ENCODE measurements at regions not wholly inside any gene's neighbourhood (a gene's known extent, or its start where the extent isn't known, plus 50 kb on each side); places are given as distances from the start of the nearest gene placed in this dataset.
"Not testable (repeated sequence)": the region's sequence is repeated elsewhere in the genome, so short reads cannot be mapped to it uniquely, and the experiment has no call there.

- H3K27ac Mint-ChIP-seq, result no peak overlapping the region
- no peaks in the 10 kb centered on the region for H3K4me1 Mint-ChIP-seq
- H3K27me3 Mint-ChIP-seq, result peaks cover 7 to 21% of the 10 kb centered on the region in 2 donors
- H3K4me3 Mint-ChIP-seq, result no peak overlapping the region
- H3K9me3 Mint-ChIP-seq, result no peaks in the 10 kb centered on the region
- ATAC-seq (replicated peaks), result no peak
- DNase-seq, result no peak
- peaks cover 0 to 2% of the 10 kb centered on the region in 2 donors for H3K36me3 Mint-ChIP-seq
Measured at GRCh38 chr20:48124181-48124782, 339.0 kb upstream of the SULF2 start.

GRCh38 chr20:48120120-48120519 is 334.8 kb upstream of the SULF2 start:
- Mint-ChIP-seq H3K9me3 (peaks cover 0 to 4% of the 10 kb centered on the region in 2 donors), H3K4me1 (peaks cover 0 to 3% of the 10 kb centered on the region in 2 donors), H3K36me3 (peaks cover 0 to 2% of the 10 kb centered on the region in 2 donors), H3K4me3 (no peak overlapping the region), H3K27ac (no peak overlapping the region), H3K27me3 (peaks cover 17 to 25% of the 10 kb centered on the region in 2 donors)
- DNase-seq, result no peak
- ATAC-seq (replicated peaks), result no peak

- peaks cover 24 to 32% of the 10 kb centered on the region in 2 donors for H3K27me3 Mint-ChIP-seq
- not testable (repeated sequence) for H3K36me3 Mint-ChIP-seq; H3K9me3 Mint-ChIP-seq; H3K4me3 Mint-ChIP-seq; DNase-seq; ATAC-seq (replicated peaks); H3K4me1 Mint-ChIP-seq; H3K27ac Mint-ChIP-seq
Measured at GRCh38 chr20:48119389-48119788, 334.1 kb upstream of the SULF2 start.

DNA sequence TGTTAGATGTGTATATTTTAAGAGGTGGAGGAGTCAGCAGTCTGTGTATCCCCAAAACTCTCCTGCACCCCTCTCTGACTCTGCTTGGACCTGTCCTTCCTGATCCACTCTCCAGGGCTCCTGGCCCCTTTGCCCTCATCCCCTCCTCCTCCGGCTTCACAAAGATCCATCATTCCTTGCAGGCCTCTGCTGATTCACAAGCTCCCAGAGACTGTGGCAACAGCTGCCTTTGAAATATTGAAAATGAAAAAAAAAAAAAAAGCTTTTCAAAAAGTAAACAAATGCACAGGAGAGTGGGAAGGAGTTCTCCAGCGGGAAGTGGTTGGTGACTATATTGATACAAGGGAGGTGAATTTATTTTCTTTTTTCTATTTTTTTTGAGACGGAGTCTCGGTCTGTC is 330.2 kb upstream of the SULF2 start:
- Mint-ChIP-seq H3K27me3 (peaks cover 25 to 36% of the 10 kb centered on the region in 2 donors), H3K27ac (no peak overlapping the region), H3K4me1 (peaks cover 0 to 3% of the 10 kb centered on the region in 2 donors), H3K4me3 (no peak overlapping the region), H3K36me3 (no peaks in the 10 kb centered on the region), H3K9me3 (peaks cover 0 to 4% of the 10 kb centered on the region in 2 donors)
- DNase-seq (no peak), ATAC-seq (replicated peaks) (no peak)

GRCh38 chr20:48107560-48107959 is 322.3 kb upstream of the SULF2 start:
- Mint-ChIP-seq H3K4me1 (no peaks in the 10 kb centered on the region), H3K4me3 (no peak overlapping the region), H3K27ac (no peak overlapping the region), H3K36me3 (peaks cover 0 to 3% of the 10 kb centered on the region in 2 donors), H3K27me3 (peaks cover 19 to 33% of the 10 kb centered on the region in 2 donors), H3K9me3 (peaks cover 3% of the 10 kb centered on the region in 2 donors)
- DNase-seq (no peak), ATAC-seq (replicated peaks) (no peak)

GRCh38 chr20:48106428-48106827 is 321.1 kb upstream of the SULF2 start:
- Mint-ChIP-seq H3K9me3 (peaks cover 3% of the 10 kb centered on the region in 2 donors), H3K36me3 (peaks cover 0 to 3% of the 10 kb centered on the region in 2 donors), H3K27ac (no peak overlapping the region), H3K27me3 (peaks cover 14 to 27% of the 10 kb centered on the region in 2 donors), H3K4me1 (no peaks in the 10 kb centered on the region), H3K4me3 (no peak overlapping the region)
- ATAC-seq (replicated peaks) (no peak), DNase-seq (no peak)

DNA sequence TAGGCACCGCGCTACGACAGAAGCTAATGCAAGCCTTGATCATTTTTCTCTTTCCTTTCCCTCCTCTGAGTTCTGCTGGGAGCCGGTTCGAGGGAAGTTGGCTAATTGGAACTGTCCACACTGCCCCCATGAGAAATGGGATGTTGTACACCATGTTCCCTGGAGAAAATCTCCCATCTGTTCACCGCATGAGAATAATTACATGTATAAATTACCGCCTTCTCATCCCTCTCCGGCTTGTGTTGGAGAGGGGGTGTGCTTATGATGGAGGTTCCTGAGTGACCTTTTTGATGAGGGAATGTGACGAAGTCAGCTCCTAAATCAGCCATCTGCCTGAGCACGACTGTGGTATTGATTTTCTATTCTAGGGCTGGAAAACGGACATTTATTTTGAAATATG is 320.2 kb upstream of the SULF2 start:
- no peak for ATAC-seq (replicated peaks)

DNA sequence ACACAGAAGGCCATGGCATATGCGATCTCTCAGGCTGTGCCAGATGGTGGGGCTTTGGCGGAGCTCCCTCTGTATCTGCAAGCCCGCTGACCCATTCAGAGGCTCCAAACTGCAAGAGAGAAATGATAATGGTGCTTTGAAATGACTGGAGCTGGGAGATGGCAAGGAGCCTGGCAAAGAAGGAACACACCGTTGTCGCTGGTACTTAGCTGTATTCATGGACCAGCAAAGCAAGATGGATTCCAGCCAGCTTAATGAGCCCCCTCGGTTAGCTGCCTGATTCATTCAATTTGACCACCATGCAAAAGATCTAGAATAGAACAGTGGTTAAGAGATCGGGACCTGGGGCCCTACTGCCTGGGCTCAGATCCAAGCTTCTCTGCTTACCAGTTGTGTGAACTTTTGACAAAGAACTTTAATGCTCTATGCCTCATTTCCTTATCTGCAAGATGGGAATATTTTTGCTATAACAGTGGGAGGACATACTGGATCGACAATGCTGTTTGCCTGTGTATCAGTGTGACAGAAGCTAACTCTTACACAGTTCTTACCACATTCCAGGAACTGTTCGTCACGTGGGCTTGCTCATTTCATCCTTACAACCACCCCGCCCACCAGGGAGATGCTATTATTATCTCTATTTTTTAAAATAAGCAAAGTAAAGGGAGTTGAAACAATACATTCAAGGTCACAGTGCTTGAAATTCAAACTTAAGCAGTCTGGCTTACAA is 317.8 kb upstream of the SULF2 start:
- Mint-ChIP-seq H3K4me1 (peaks cover 0 to 1% of the 10 kb centered on the region in 2 donors), H3K27me3 (peaks cover 10 to 20% of the 10 kb centered on the region in 2 donors), H3K9me3 (peaks cover 3% of the 10 kb centered on the region in 2 donors), H3K36me3 (peaks cover 0 to 3% of the 10 kb centered on the region in 2 donors), H3K27ac (no peak overlapping the region), H3K4me3 (no peak overlapping the region)
- DNase-seq (no peak), ATAC-seq (replicated peaks) (no peak)

More for the DNA sequence above, 320.2 kb upstream of the SULF2 start:
- Mint-ChIP-seq H3K9me3 (peaks cover 3% of the 10 kb centered on the region in 2 donors), H3K27me3 (peaks cover 16 to 32% of the 10 kb centered on the region in 2 donors), H3K27ac (no peak overlapping the region), H3K36me3 (peaks cover 0 to 3% of the 10 kb centered on the region in 2 donors), H3K4me3 (no peak overlapping the region), H3K4me1 (peaks cover 0 to 1% of the 10 kb centered on the region in 2 donors)
- DNase-seq, result no peak

DNA sequence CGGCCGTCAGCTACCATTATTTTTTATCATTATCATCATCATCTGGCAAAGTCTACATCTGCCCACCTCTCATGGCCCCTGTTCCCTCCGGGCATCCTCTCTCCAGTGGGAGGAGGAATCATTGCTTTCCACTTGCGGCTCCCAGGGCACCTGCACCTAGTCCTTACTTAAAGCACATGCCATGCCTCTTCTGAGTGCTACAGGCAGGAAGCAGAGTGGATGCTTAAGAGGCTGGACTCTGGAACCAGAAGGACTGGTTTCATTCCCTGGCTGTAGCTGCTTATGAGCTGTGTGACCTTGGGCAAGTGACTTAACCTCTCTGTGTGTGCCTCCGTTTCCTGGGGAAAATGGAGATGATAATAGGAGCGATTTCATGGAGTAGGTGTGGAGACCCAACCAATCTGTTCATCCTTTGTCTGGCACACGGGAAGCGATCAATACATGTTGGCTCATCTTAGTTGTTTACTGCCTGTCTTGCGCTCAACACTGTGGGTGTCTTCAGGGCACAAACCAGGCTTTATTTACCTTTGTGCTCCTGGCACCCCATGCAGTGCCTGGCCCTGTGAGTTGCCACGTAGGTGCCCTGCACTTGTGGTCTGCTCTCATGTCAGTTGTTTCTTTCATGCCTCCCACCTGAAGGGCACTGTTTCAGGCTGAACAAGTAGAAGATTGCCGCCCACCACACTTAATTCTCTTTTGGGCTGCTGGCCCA is 317.0 kb upstream of the SULF2 start:
- H3K4me1 Mint-ChIP-seq, result peaks cover 0 to 1% of the 10 kb centered on the region in 2 donors
- DNase-seq (no peak), ATAC-seq (replicated peaks) (no peak)
- no peak overlapping the region for H3K27ac Mint-ChIP-seq
- H3K9me3 Mint-ChIP-seq, result peaks cover 3 to 4% of the 10 kb centered on the region in 2 donors
- peaks cover 10 to 20% of the 10 kb centered on the region in 2 donors for H3K27me3 Mint-ChIP-seq
- H3K4me3 Mint-ChIP-seq, result no peak overlapping the region
- H3K36me3 Mint-ChIP-seq, result peaks cover 0 to 3% of the 10 kb centered on the region in 2 donors

DNA sequence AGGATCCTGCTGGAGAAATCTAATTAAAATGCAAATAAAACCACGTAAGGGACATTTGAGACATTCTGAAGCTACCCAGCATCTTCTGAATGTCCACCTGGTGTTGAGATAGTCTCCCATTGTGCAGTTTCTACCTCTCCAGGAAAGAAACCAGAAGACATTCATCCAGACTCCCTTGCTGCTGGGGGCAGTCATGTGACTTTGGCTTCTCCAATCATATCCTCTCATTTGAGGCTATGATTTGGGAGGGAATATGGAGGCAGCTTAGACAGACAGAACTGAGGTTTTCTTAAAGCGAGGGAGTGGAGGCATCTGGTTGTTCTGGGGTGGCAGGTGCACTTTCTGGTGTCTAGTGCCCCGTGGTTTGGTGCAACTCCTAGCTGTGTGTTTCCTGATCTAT is 315.2 kb upstream of the SULF2 start:
- no peak overlapping the region for H3K4me3 Mint-ChIP-seq
- H3K27me3 Mint-ChIP-seq, result peaks cover 7 to 26% of the 10 kb centered on the region in 2 donors
- ATAC-seq (replicated peaks), result no peak
- DNase-seq, result no peak
- no peak overlapping the region for H3K27ac Mint-ChIP-seq
- no peaks in the 10 kb centered on the region for H3K36me3 Mint-ChIP-seq
- H3K4me1 Mint-ChIP-seq, result peaks cover 0 to 1% of the 10 kb centered on the region in 2 donors
- peaks cover 0 to 4% of the 10 kb centered on the region in 2 donors for H3K9me3 Mint-ChIP-seq

DNA sequence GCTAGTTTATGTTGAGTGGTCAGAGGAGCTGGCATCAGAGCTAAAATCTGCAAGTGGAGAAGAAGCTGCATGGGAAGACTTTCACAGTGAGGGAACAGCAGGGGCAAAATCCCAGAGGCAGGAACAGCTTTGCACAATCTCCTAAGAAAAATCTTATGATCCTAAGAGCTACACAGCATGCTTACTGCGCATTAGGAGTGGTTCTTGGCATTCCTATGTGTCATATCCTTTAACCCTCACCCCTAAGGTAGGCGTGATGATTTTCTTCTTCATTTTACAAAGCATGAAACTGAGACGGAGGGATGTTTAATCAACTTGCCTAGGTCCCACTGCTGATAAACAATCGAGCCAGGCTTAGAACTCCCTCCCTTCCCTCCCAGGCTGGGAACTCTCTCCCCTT is 313.6 kb upstream of the SULF2 start:
- ATAC-seq (replicated peaks) (no peak), DNase-seq (no peak)
- H3K9me3 Mint-ChIP-seq, result peaks cover 0 to 4% of the 10 kb centered on the region in 2 donors
- H3K4me1 Mint-ChIP-seq, result peaks cover 0 to 1% of the 10 kb centered on the region in 2 donors
- H3K27ac Mint-ChIP-seq, result no peak overlapping the region
- H3K27me3 Mint-ChIP-seq, result peaks cover 10 to 19% of the 10 kb centered on the region in 2 donors
- no peaks in the 10 kb centered on the region for H3K36me3 Mint-ChIP-seq
- no peak overlapping the region for H3K4me3 Mint-ChIP-seq

- H3K36me3 Mint-ChIP-seq, result peaks cover 0 to 3% of the 10 kb centered on the region in 2 donors
- ATAC-seq (replicated peaks), result peak; percentile 68 to 76
- H3K4me1 Mint-ChIP-seq, result peaks cover 1 to 3% of the 10 kb centered on the region in 2 donors
Measured at GRCh38 chr20:48098099-48098498, 312.8 kb upstream of the SULF2 start.

DNA sequence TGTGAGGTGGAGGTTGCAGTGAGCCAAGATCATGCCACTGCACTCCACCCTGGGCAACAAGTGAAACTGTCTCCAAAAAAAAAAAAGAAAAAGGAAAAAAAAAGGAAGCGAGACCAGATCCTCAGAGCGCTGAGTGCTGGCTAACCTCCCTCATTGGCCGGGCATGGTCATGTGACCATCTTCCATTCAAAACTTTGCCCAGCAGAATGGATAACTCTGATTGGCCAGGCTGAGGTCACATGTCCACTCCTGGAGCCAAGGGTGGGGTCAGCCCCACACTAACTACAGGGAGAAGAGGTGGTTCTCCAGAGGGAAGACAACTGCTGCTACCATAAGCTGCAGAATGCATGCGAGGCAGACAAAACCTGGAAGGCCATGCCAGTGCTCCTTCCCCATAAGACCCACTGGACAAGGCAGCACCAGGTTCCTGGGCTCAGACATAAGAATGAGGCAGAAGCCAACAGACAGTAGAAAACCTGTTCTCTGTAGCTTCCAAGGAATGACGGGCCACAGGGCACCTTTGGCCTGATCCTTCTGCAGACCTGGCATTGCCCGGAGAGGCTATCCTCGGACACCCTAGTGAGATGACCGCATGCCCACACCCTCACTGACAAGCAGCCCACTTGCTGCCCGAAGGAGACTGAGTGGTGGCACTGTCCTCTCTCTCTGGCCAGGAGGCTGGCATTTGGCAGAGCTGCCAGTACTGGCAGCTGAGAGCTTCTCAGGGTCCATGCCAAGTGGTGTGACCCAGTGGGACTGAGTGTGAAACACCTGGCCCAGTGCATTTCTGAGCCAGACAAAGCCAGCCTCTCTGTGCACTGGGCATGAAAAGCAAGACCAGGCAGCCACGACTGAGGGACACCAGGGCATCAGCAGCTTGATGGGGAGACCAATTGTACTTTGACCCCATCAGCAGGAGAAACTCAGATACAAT is 311.9 kb upstream of the SULF2 start:
- ATAC-seq (replicated peaks), result peak in 1 of 2 donors; percentile 25
- Mint-ChIP-seq H3K36me3 (peaks cover 0 to 3% of the 10 kb centered on the region in 2 donors), H3K4me3 (no peak overlapping the region), H3K9me3 (peaks cover 0 to 9% of the 10 kb centered on the region in 2 donors), H3K27me3 (peaks cover 19 to 33% of the 10 kb centered on the region in 2 donors), H3K27ac (no peak overlapping the region), H3K4me1 (peaks cover 1 to 5% of the 10 kb centered on the region in 2 donors)
- DNase-seq, result no peak

More at GRCh38 chr20:48098099-48098498, 312.8 kb upstream of the SULF2 start:
- DNase-seq, result no peak
- Mint-ChIP-seq H3K4me3 (no peak overlapping the region), H3K27me3 (peaks cover 17 to 27% of the 10 kb centered on the region in 2 donors), H3K27ac (no peak overlapping the region), H3K9me3 (peaks cover 0 to 8% of the 10 kb centered on the region in 2 donors)

All from stimulated activated naive B cell treated with anti-CD40 and anti-IgM and Interleukin-4, amounts not matched to agents 10 μg/mL and 1 μg/mL and 100 μg/mL, for 72 hours (primary cell).